ENCODE measurements at regions not wholly inside any gene's neighbourhood (a gene's known extent, or its start where the extent isn't known, plus 50 kb on each side); places are given as distances from the start of the nearest gene placed in this dataset.
"Not testable (repeated sequence)": the region's sequence is repeated elsewhere in the genome, so short reads cannot be mapped to it uniquely, and the experiment has no call there.

GRCh38 chr1:58051187-58051586 lies 495.3 kb downstream of the OMA1 start:
- DNase-seq: not testable (repeated sequence)

- DNase-seq: peak; percentile 2
Observed at GRCh38 chr1:58047265-58047858, 499.2 kb downstream of the OMA1 start.

- no peak for DNase-seq
Observed at GRCh38 chr1:58045094-58045705, 501.3 kb downstream of the OMA1 start.

- no peak for DNase-seq
Observed at GRCh38 chr1:58041621-58042020, 504.9 kb downstream of the OMA1 start.

- no peak for DNase-seq
Observed at GRCh38 chr1:58038574-58038973, 508.0 kb downstream of the OMA1 start.

GRCh38 chr1:58035523-58035922 lies 511.0 kb downstream of the OMA1 start:
- DNase-seq: no peak

- no peak for DNase-seq
Observed at GRCh38 chr1:58033311-58033710, 513.2 kb downstream of the OMA1 start.

- DNase-seq: no peak
Observed at GRCh38 chr1:58032611-58033073, 513.9 kb downstream of the OMA1 start.

GRCh38 chr1:58031416-58031815 lies 515.1 kb downstream of the OMA1 start:
- DNase-seq: no peak

GRCh38 chr1:58030456-58030855 lies 516.1 kb downstream of the OMA1 start:
- no peak for DNase-seq

- DNase-seq: no peak
Observed at GRCh38 chr1:58017641-58018040, 528.9 kb downstream of the OMA1 start.

GRCh38 chr1:58013237-58013636 lies 533.3 kb downstream of the OMA1 start:
- no peak for DNase-seq

GRCh38 chr1:58011978-58012377 lies 534.5 kb downstream of the OMA1 start:
- no peak for DNase-seq

GRCh38 chr1:58006421-58007046 lies 540.0 kb downstream of the OMA1 start:
- DNase-seq: no peak

GRCh38 chr1:58005212-58005611 lies 541.3 kb downstream of the OMA1 start:
- DNase-seq: no peak

GRCh38 chr1:58003988-58004387 lies 542.5 kb downstream of the OMA1 start:
- no peak for DNase-seq

- no peak for DNase-seq
Observed at GRCh38 chr1:58003059-58003458, 543.5 kb downstream of the OMA1 start.

- no peak for DNase-seq
Observed at GRCh38 chr1:58000821-58001220, 545.7 kb downstream of the OMA1 start.

- DNase-seq: no peak
Observed at GRCh38 chr1:58000116-58000515, 546.4 kb downstream of the OMA1 start.

GRCh38 chr1:57996400-57996799 lies 550.1 kb downstream of the OMA1 start:
- no peak for DNase-seq

- no peak for DNase-seq
Observed at GRCh38 chr1:57991289-57991688, 555.2 kb downstream of the OMA1 start.

- DNase-seq: no peak
Observed at GRCh38 chr1:57989877-57990276, 556.6 kb downstream of the OMA1 start.

- DNase-seq: no peak
Observed at GRCh38 chr1:57987523-57987922, 559.0 kb downstream of the OMA1 start.

GRCh38 chr1:57986432-57986831 lies 560.1 kb downstream of the OMA1 start:
- no peak for DNase-seq

GRCh38 chr1:57984277-57984676 lies 560.4 kb upstream of the DAB1 start:
- DNase-seq: no peak

Measured in stimulated activated naive CD4-positive, alpha-beta T cell treated with Interleukin-2 at 50 U/mL for 16 hours (primary cell).